BLaER1 treated with 17β-estradiol and CSF1 and Interleukin-3, amounts not matched to agents 10 nM and 100 nM (cell line): ENCODE measurements at regions not wholly inside any gene's neighbourhood (a gene's known extent, or its start where the extent isn't known, plus 50 kb on each side); places are given as distances from the start of the nearest gene placed in this dataset.
A peak's percentile ranks its signal among the peaks of the same experiment; 100 is the strongest.
"Not testable (repeated sequence)": the region's sequence is repeated elsewhere in the genome, so short reads cannot be mapped to it uniquely, and the experiment has no call there.

Experiments used
- H3K27ac ChIP-seq, 11 experiments: shearing (Covaris generic); formaldehyde crosslinking; 2 replicates each; pipeline ENCODE4 v1.8.1; 2022
- H3K27me3 ChIP-seq, 11 experiments: shearing (Covaris generic); formaldehyde crosslinking; 2 replicates each; pipeline ENCODE4 v1.8.1; 2022
- H3K36me3 ChIP-seq, 11 experiments: shearing (Covaris generic); formaldehyde crosslinking; 2 replicates each; pipeline ENCODE4 v1.8.1; 2022
- H3K4me1 ChIP-seq, 10 experiments: shearing (Covaris generic); formaldehyde crosslinking; 2 replicates each; pipeline ENCODE4 v1.8.1; 2022
- H3K4me2 ChIP-seq, 11 experiments: shearing (Covaris generic); formaldehyde crosslinking; 2 replicates each; pipeline ENCODE4 v1.8.1; 2022
- H3K4me3 ChIP-seq, 10 experiments: shearing (Covaris generic); formaldehyde crosslinking; 2 replicates each; pipeline ENCODE4 v1.8.1; 2022
- H3K9ac ChIP-seq, 11 experiments: shearing (Covaris generic); formaldehyde crosslinking; 2 replicates each; pipeline ENCODE4 v1.8.1; 2022
- H3K9me3 ChIP-seq, 11 experiments: shearing (Covaris generic); formaldehyde crosslinking; replicated peaks in 1 of 11; 2 replicates each; pipeline ENCODE4 v1.8.1; 2022
- H4K20me1 ChIP-seq, 11 experiments: shearing (Covaris generic); formaldehyde crosslinking; 2 replicates each; pipeline ENCODE4 v1.8.1; 2022
- Cebpa-rat ChIP-seq, 11 experiments: shearing (Covaris generic); IDR thresholded peaks; 2 replicates each; pipeline ENCODE4 v1.8.1; 2022

GRCh38 chr3:145411605-145412004, 749.4 kb downstream of the PLOD2 start:
- Histone ChIP-seq H4K20me1 (no peaks in the 10 kb centered on the region), H3K27ac (no peak overlapping the region), H3K36me3 (no peaks in the 10 kb centered on the region), H3K9ac (no peak overlapping the region), H3K27me3 (no peaks in the 10 kb centered on the region), H3K4me2 (no peak overlapping the region), H3K4me1 (peaks cover 0 to 2% (median 0%) of the 10 kb centered on the region in 10 experiments; a peak in 4 of 20 replicates), H3K4me3 (no peak overlapping the region), H3K9me3 (no peaks in the 10 kb centered on the region)
- TF ChIP-seq Cebpa-rat (IDR thresholded peaks at IDR 0.05): no peak

GRCh38 chr3:145417678-145418077, 743.3 kb downstream of the PLOD2 start:
- no peaks in the 10 kb centered on the region for H3K36me3 ChIP-seq
- H3K4me3 ChIP-seq: no peak overlapping the region
- no peaks in the 10 kb centered on the region for H4K20me1 ChIP-seq
- H3K9ac ChIP-seq: no peak overlapping the region
- peaks cover 0 to 10% (median 0%) of the 10 kb centered on the region in 10 experiments; a peak in 5 of 20 replicates for H3K4me1 ChIP-seq
- no peak for TF ChIP-seq Cebpa-rat (IDR thresholded peaks at IDR 0.05)
- no peaks in the 10 kb centered on the region for H3K9me3 ChIP-seq
- no peak overlapping the region for H3K27ac ChIP-seq
- H3K27me3 ChIP-seq: no peaks in the 10 kb centered on the region
- H3K4me2 ChIP-seq: no peak overlapping the region

GRCh38 chr3:145422556-145422955, 738.4 kb downstream of the PLOD2 start:
- no peak for TF ChIP-seq Cebpa-rat (IDR thresholded peaks at IDR 0.05)
- H3K27ac ChIP-seq: no peak overlapping the region
- no peaks in the 10 kb centered on the region for H3K9me3 ChIP-seq
- no peak overlapping the region for H3K4me2 ChIP-seq
- H3K4me3 ChIP-seq: no peak overlapping the region
- no peaks in the 10 kb centered on the region for H3K36me3 ChIP-seq
- H4K20me1 ChIP-seq: no peaks in the 10 kb centered on the region
- no peaks in the 10 kb centered on the region for H3K4me1 ChIP-seq
- H3K27me3 ChIP-seq: no peaks in the 10 kb centered on the region
- no peak overlapping the region for H3K9ac ChIP-seq

- TF ChIP-seq Cebpa-rat (IDR thresholded peaks at IDR 0.05): no peak
- Histone ChIP-seq H4K20me1 (no peaks in the 10 kb centered on the region), H3K4me1 (no peaks in the 10 kb centered on the region), H3K4me3 (no peak overlapping the region), H3K36me3 (no peaks in the 10 kb centered on the region), H3K9me3 (no peaks in the 10 kb centered on the region), H3K4me2 (no peak overlapping the region), H3K9ac (no peak overlapping the region), H3K27me3 (no peaks in the 10 kb centered on the region), H3K27ac (no peak overlapping the region)
Measured at GRCh38 chr3:145427355-145427754, 733.6 kb downstream of the PLOD2 start.

GRCh38 chr3:145429546-145429945, 731.4 kb downstream of the PLOD2 start:
- H3K4me2 ChIP-seq: no peak overlapping the region
- H4K20me1 ChIP-seq: no peaks in the 10 kb centered on the region
- H3K9me3 ChIP-seq: no peaks in the 10 kb centered on the region
- H3K9ac ChIP-seq: no peak overlapping the region
- H3K4me3 ChIP-seq: no peak overlapping the region
- no peak overlapping the region for H3K27ac ChIP-seq
- TF ChIP-seq Cebpa-rat (IDR thresholded peaks at IDR 0.05): no peak
- H3K36me3 ChIP-seq: no peaks in the 10 kb centered on the region
- H3K4me1 ChIP-seq: no peaks in the 10 kb centered on the region
- no peaks in the 10 kb centered on the region for H3K27me3 ChIP-seq

- Histone ChIP-seq H3K4me1 (no peaks in the 10 kb centered on the region), H3K27me3 (no peaks in the 10 kb centered on the region), H3K9ac (no peak overlapping the region), H4K20me1 (no peaks in the 10 kb centered on the region), H3K4me3 (no peak overlapping the region), H3K36me3 (no peaks in the 10 kb centered on the region), H3K27ac (no peak overlapping the region), H3K4me2 (no peak overlapping the region), H3K9me3 (no peaks in the 10 kb centered on the region)
- no peak for TF ChIP-seq Cebpa-rat (IDR thresholded peaks at IDR 0.05)
Measured at GRCh38 chr3:145448436-145448835, 712.5 kb downstream of the PLOD2 start.

GRCh38 chr3:145450018-145450682, 710.8 kb downstream of the PLOD2 start:
- H3K9me3 ChIP-seq: no peaks in the 10 kb centered on the region
- TF ChIP-seq Cebpa-rat (IDR thresholded peaks at IDR 0.05): no peak
- H3K27ac ChIP-seq: no peak overlapping the region
- H3K4me1 ChIP-seq: no peaks in the 10 kb centered on the region
- no peak overlapping the region for H3K4me3 ChIP-seq
- H4K20me1 ChIP-seq: no peaks in the 10 kb centered on the region
- H3K36me3 ChIP-seq: no peaks in the 10 kb centered on the region
- no peak overlapping the region for H3K4me2 ChIP-seq
- H3K27me3 ChIP-seq: no peaks in the 10 kb centered on the region
- no peak overlapping the region for H3K9ac ChIP-seq

- peaks cover 0 to 11% (median 5%) of the 10 kb centered on the region in 10 experiments; a peak in 7 of 20 replicates for H3K4me1 ChIP-seq
- H3K27me3 ChIP-seq: no peaks in the 10 kb centered on the region
- H3K9ac ChIP-seq: no peak overlapping the region
- no peak for TF ChIP-seq Cebpa-rat (IDR thresholded peaks at IDR 0.05)
- no peaks in the 10 kb centered on the region for H3K36me3 ChIP-seq
- H3K9me3 ChIP-seq: no peaks in the 10 kb centered on the region
- H3K27ac ChIP-seq: no peak overlapping the region
- H3K4me2 ChIP-seq: peak overlapping the region in 6 of 11 experiments; percentile 26 to 52 (median 38); a peak in 8 of 22 replicates
- no peaks in the 10 kb centered on the region for H4K20me1 ChIP-seq
- H3K4me3 ChIP-seq: no peak overlapping the region
Measured at GRCh38 chr3:145457825-145458552, 703.0 kb downstream of the PLOD2 start.

- H3K4me1 ChIP-seq: peaks cover 0 to 11% (median 5%) of the 10 kb centered on the region in 10 experiments; a peak in 7 of 20 replicates
- H3K4me3 ChIP-seq, H3K9me3 ChIP-seq, H3K9ac ChIP-seq, H3K4me2 ChIP-seq, H3K27ac ChIP-seq, H4K20me1 ChIP-seq, H3K36me3 ChIP-seq, H3K27me3 ChIP-seq: not testable (repeated sequence)
Measured at GRCh38 chr3:145459681-145460080, 701.3 kb downstream of the PLOD2 start.

GRCh38 chr3:145471976-145472375, 689.0 kb downstream of the PLOD2 start:
- no peak overlapping the region for H3K9ac ChIP-seq
- H3K27ac ChIP-seq: no peak overlapping the region
- H3K27me3 ChIP-seq: no peaks in the 10 kb centered on the region
- no peak overlapping the region for H3K4me3 ChIP-seq
- H3K4me1 ChIP-seq: no peaks in the 10 kb centered on the region
- H4K20me1 ChIP-seq: no peaks in the 10 kb centered on the region
- H3K9me3 ChIP-seq: no peaks in the 10 kb centered on the region
- no peaks in the 10 kb centered on the region for H3K36me3 ChIP-seq
- H3K4me2 ChIP-seq: no peak overlapping the region
- no peak for TF ChIP-seq Cebpa-rat (IDR thresholded peaks at IDR 0.05)

- H3K4me1 ChIP-seq, H3K4me3 ChIP-seq, H3K27ac ChIP-seq, H3K9ac ChIP-seq, H4K20me1 ChIP-seq, H3K9me3 ChIP-seq, H3K4me2 ChIP-seq, H3K27me3 ChIP-seq, H3K36me3 ChIP-seq: not testable (repeated sequence)
Measured at GRCh38 chr3:145482735-145483134, 678.2 kb downstream of the PLOD2 start.
